MM.1S (cell line): ENCODE measurements at regions not wholly inside any gene's neighbourhood (a gene's known extent, or its start where the extent isn't known, plus 50 kb on each side); places are given as distances from the start of the nearest gene placed in this dataset.

ENCODE experiments used
- EZH2 ChIP-seq: fragments of 300-600 bp; sonication (generic); optimal IDR thresholded peaks from 2 replicates; pipeline ENCODE3; 2017; ENCODE audit warnings: low read depth, mild to moderate bottlenecking, antibody characterized with exemption, low read length, mixed read lengths
- TF ChIP-seq, protein P1 (sequence below): fragments of 300-600 bp; sonication (generic); IDR thresholded peaks from 2 replicates; pipeline ENCODE4 v1.5.1; 2016; ENCODE audit warnings: antibody characterized with exemption, low read length, mixed read lengths

DNA sequence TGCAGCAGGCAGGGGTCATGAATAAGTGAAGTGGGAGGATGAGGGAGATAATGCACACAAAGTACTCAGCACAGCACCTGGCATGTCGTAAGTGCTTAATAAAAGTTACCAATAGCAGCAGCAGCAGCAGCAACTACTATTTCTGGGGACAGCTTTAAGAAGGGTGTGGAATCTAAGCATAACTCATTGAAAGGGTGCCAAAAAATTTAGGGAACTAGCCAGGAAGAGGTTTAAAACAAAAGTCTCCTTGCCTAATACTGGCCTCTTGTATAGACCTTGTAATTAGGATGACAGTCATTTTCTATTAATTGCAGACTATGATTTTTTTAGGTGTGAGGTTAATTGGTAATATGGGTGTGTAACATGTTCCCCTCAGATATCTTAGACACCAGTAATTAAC, 179.9 kb downstream of the PTPN11 start:
- TF ChIP-seq, protein P1, sequence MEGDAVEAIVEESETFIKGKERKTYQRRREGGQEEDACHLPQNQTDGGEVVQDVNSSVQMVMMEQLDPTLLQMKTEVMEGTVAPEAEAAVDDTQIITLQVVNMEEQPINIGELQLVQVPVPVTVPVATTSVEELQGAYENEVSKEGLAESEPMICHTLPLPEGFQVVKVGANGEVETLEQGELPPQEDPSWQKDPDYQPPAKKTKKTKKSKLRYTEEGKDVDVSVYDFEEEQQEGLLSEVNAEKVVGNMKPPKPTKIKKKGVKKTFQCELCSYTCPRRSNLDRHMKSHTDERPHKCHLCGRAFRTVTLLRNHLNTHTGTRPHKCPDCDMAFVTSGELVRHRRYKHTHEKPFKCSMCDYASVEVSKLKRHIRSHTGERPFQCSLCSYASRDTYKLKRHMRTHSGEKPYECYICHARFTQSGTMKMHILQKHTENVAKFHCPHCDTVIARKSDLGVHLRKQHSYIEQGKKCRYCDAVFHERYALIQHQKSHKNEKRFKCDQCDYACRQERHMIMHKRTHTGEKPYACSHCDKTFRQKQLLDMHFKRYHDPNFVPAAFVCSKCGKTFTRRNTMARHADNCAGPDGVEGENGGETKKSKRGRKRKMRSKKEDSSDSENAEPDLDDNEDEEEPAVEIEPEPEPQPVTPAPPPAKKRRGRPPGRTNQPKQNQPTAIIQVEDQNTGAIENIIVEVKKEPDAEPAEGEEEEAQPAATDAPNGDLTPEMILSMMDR: no peak
- TF ChIP-seq EZH2: no peak
